Loucy (cell line): ENCODE measurements at regions not wholly inside any gene's neighbourhood (a gene's known extent, or its start where the extent isn't known, plus 50 kb on each side); places are given as distances from the start of the nearest gene placed in this dataset.

Experiments
- EZH2phosphoT487 ChIP-seq: fragments of 200-600 bp; IDR thresholded peaks from 2 replicates; pipeline ENCODE4 v1.6.1; 2018; ENCODE audit warnings: antibody characterized with exemption, mild to moderate bottlenecking, moderate library complexity, borderline replicate concordance
- TF ChIP-seq, protein P1 (sequence below): fragments of 200-600 bp; sonication (generic); conservative IDR thresholded peaks from 2 replicates; pipeline ENCODE4 v1.5.1; 2014; ENCODE audit warnings: mild to moderate bottlenecking, antibody characterized with exemption, low read length

DNA sequence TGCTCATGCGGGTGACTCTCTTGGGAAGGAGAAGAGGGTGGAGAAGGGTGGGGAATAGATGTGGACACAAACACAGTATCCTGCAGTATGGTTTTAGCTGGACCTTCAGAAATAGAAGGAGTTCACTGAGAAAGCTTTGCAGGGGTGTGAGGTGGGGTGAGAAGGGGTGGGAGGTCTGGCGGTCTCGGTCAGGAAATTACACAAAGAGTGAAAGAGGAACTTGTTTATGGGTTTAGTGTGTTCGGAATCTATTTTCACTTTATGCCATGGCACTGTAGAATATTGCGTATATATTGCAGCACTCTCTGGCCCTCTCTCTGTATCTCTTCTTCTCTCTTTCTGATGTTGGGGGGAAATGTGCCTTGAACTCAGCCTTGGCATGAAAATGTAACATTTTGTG is 148.2 kb upstream of the GOT2 start:
- TF ChIP-seq EZH2phosphoT487: no peak
- TF ChIP-seq, protein P1, sequence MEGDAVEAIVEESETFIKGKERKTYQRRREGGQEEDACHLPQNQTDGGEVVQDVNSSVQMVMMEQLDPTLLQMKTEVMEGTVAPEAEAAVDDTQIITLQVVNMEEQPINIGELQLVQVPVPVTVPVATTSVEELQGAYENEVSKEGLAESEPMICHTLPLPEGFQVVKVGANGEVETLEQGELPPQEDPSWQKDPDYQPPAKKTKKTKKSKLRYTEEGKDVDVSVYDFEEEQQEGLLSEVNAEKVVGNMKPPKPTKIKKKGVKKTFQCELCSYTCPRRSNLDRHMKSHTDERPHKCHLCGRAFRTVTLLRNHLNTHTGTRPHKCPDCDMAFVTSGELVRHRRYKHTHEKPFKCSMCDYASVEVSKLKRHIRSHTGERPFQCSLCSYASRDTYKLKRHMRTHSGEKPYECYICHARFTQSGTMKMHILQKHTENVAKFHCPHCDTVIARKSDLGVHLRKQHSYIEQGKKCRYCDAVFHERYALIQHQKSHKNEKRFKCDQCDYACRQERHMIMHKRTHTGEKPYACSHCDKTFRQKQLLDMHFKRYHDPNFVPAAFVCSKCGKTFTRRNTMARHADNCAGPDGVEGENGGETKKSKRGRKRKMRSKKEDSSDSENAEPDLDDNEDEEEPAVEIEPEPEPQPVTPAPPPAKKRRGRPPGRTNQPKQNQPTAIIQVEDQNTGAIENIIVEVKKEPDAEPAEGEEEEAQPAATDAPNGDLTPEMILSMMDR: no peak
